Type B pancreatic cell (in vitro differentiated cells): ENCODE measurements at regions not wholly inside any gene's neighbourhood (a gene's known extent, or its start where the extent isn't known, plus 50 kb on each side); places are given as distances from the start of the nearest gene placed in this dataset.

Experiments used
- DNase-seq: peaks from one replicate; pipeline ENCODE4 v3.0.0; 2021; ENCODE audit warnings: mixed read lengths; ENCODE audit not compliant: unreplicated experiment; ENCODE audit errors: extremely low spot score
- H3K27ac Mint-ChIP-seq: 2 replicates; pipeline ENCODE4 v1.8.0; 2021; ENCODE audit warnings: mild to moderate bottlenecking, mixed read lengths
- H3K27me3 Mint-ChIP-seq: 2 replicates; pipeline ENCODE4 v1.8.0; 2021; ENCODE audit warnings: mixed read lengths
- H3K36me3 Mint-ChIP-seq: 2 replicates; pipeline ENCODE4 v1.8.0; 2021; ENCODE audit warnings: mixed read lengths
- H3K4me1 Mint-ChIP-seq: one replicate; pipeline ENCODE4 v1.8.0; 2021; ENCODE audit warnings: mixed read lengths; ENCODE audit not compliant: unreplicated experiment
- H3K4me3 Mint-ChIP-seq: 2 replicates; pipeline ENCODE4 v1.8.0; 2021; ENCODE audit warnings: mild to moderate bottlenecking, mixed read lengths
- H3K9me3 Mint-ChIP-seq: 2 replicates; pipeline ENCODE4 v1.8.0; 2021; ENCODE audit warnings: mixed read lengths
- TF ChIP-seq, protein P1 (sequence below): fragments of 200-600 bp; sonication (generic); conservative IDR thresholded peaks from 2 replicates; pipeline ENCODE4 v1.5.0; 2021; ENCODE audit warnings: antibody characterized with exemption, mild to moderate bottlenecking

DNA sequence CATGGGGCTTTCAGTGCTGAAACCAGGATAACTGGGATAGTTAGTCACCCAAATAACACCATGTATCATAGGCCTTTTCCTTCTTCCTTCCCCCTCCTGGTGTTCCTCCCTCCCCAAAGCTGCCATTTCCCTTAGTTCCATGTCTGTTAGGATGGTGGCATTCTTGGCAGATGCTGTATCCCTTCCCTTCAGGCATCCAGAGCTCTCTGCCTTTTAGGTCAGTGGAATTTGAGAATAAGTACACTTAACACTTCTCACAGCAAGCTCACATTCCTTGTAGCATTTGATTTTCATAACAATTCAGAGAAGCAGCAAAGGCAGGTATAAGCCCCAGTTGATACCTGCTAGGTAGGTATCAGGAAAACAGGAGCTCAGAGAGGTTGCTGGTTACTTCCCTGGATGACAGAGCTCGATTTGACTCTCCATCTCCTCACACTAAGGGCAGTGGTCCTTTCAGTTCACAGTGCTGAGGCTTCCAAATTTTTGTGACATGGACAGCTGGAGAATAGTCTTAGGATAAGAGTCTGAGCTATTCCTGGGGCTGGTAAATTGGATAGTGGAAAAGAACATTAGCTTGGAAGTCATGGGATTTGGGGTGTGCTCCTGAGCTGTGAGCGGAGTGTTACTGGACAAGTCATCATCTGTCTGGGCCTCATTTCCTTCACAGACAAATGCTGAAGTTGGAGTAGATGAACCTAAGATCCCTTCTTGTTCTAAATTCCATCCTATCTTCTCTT lies 108.7 kb upstream of the RHOBTB1 start:
- DNase-seq: no peak
- Mint-ChIP-seq H3K27ac (no peak overlapping the region), H3K36me3 (no peaks in the 10 kb centered on the region), H3K9me3 (no peaks in the 10 kb centered on the region), H3K4me3 (no peak overlapping the region), H3K4me1 (peaks cover 8% of the 10 kb centered on the region), H3K27me3 (no peaks in the 10 kb centered on the region)
- TF ChIP-seq, protein P1, sequence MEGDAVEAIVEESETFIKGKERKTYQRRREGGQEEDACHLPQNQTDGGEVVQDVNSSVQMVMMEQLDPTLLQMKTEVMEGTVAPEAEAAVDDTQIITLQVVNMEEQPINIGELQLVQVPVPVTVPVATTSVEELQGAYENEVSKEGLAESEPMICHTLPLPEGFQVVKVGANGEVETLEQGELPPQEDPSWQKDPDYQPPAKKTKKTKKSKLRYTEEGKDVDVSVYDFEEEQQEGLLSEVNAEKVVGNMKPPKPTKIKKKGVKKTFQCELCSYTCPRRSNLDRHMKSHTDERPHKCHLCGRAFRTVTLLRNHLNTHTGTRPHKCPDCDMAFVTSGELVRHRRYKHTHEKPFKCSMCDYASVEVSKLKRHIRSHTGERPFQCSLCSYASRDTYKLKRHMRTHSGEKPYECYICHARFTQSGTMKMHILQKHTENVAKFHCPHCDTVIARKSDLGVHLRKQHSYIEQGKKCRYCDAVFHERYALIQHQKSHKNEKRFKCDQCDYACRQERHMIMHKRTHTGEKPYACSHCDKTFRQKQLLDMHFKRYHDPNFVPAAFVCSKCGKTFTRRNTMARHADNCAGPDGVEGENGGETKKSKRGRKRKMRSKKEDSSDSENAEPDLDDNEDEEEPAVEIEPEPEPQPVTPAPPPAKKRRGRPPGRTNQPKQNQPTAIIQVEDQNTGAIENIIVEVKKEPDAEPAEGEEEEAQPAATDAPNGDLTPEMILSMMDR: no peak

DNA sequence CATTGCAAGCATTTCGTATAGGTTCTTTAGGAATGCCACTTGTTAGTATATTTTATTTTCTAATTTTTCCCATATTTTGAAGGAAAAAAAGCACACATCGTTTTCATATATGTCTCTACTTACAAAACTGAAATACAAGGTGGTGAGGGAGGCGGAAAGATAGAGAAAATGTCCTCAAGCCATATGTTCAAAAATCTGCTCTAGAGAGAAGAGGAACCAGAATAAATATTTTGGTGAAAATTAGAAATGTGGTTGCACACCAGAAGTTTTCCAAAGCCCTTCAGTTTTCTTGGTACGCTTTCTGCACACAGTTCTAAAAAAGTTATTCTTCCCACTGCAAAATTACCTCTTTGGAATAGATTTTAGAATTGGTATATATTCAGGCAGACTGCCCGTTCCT lies 107.4 kb upstream of the RHOBTB1 start:
- Mint-ChIP-seq H3K27me3 (no peaks in the 10 kb centered on the region), H3K9me3 (no peaks in the 10 kb centered on the region), H3K4me1 (peaks cover 17% of the 10 kb centered on the region), H3K4me3 (no peak overlapping the region), H3K27ac (no peak overlapping the region), H3K36me3 (no peaks in the 10 kb centered on the region)
- TF ChIP-seq, protein P1: no peak
- DNase-seq: no peak

DNA sequence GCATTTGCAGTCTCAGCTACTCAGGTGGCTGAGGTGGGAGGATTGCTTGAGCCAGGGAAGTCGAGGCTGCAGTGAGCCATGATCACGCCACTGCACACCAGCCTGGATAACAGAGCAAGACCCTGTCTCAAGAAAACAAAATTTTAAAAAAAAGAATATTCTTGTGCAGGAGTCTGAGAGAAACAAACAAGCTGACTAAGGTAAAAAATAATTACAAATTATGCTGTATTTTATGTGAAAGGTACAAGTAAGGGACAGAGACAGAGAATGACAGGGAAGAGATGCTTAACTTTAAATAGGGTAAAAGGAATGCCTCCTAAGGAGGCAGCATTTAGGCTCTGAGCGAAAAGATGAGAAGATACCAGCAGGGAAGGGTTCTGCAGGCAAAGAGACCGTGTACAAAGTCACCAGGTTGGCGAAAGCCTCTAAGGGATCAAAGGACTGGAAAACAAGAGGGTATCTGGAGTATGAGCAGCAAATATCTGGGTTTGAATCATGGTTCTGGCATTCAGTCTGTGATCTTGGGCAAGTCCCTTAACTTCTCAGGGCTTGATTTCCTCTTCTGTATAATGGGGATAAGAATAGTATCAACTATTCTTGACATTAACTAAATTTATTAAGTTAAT lies 106.2 kb upstream of the RHOBTB1 start:
- no peaks in the 10 kb centered on the region for H3K9me3 Mint-ChIP-seq
- TF ChIP-seq, protein P1: no peak
- H3K4me1 Mint-ChIP-seq: peaks cover 20% of the 10 kb centered on the region
- H3K27me3 Mint-ChIP-seq: no peaks in the 10 kb centered on the region
- H3K36me3 Mint-ChIP-seq: no peaks in the 10 kb centered on the region
- no peak overlapping the region for H3K4me3 Mint-ChIP-seq
- no peak for DNase-seq
- no peak overlapping the region for H3K27ac Mint-ChIP-seq

DNA sequence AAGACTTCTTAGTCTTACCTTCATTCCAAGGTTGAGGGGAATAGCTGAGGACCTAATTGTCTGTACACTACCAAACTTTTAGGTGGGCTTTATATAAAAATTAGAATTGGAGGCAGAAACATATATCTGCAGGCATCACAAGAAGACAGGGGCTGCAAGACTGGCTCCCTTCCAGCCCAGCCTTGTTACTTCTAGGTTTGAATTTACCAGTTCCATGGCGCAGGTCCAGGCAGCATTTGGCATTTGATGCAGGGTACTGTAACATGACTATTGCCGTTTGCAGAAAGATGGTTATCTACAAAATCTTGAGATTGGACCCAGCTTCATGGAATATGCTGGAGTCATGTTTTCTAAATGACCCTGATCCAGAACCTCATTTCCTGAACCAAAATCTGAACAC lies 105.4 kb upstream of the RHOBTB1 start:
- peaks cover 20% of the 10 kb centered on the region for H3K4me1 Mint-ChIP-seq
- no peak for DNase-seq
- H3K36me3 Mint-ChIP-seq: no peaks in the 10 kb centered on the region
- no peaks in the 10 kb centered on the region for H3K9me3 Mint-ChIP-seq
- no peak overlapping the region for H3K4me3 Mint-ChIP-seq
- no peaks in the 10 kb centered on the region for H3K27me3 Mint-ChIP-seq
- no peak overlapping the region for H3K27ac Mint-ChIP-seq
- TF ChIP-seq, protein P1: no peak

DNA sequence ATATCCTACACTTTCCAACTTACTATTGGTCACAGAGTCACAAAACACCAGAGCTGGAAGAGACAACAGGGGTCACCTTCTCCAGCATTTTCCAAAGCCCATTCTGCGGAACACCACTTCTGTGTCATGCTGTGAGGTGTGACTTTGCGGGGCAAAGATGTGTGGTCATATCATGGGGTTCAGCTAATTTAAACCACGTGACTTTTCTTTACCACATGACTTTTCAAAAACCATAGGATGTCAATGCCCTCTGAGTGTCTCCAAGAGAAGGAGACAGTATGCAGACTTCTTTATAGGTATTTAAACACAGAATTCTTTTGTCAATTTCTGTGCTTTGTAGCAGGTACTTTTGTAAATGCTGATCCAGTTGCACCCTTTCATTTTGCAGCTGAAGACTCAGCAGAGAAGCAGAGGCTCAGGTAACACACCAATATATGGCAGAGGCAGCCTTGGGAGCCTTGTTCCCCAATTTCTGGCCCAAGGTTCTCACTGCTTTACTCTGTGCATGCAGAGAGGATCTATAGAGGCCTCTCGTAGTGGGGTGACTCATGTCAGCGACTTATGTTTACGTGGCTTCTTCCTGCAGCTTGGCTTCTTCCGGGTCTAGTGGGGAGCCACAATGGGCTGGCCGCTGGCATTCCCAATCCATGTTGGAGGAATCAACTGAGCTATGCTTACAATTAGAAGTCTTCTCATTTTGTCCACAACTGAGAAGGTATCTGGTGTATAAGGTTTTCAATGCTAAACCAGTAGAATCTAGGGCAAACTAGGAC lies 104.0 kb upstream of the RHOBTB1 start:
- TF ChIP-seq, protein P1: no peak
- Mint-ChIP-seq H3K4me1 (peaks cover 20% of the 10 kb centered on the region), H3K4me3 (no peak overlapping the region), H3K27me3 (no peaks in the 10 kb centered on the region), H3K27ac (no peak overlapping the region), H3K9me3 (no peaks in the 10 kb centered on the region), H3K36me3 (no peaks in the 10 kb centered on the region)
- no peak for DNase-seq
